IMR-90 (cell line): ENCODE measurements at regions not wholly inside any gene's neighbourhood (a gene's known extent, or its start where the extent isn't known, plus 50 kb on each side); places are given as distances from the start of the nearest gene placed in this dataset.

Experiments used
- ATAC-seq: fragments of 200-7000 bp; cut with Tn5 transposase; 2 replicates; pipeline ENCODE4 v1.9.1; 2020; ENCODE audit warnings: low read depth, mild to moderate bottlenecking, moderate library complexity
- BruUV-seq: library from RNA; stranded (reverse); fragments of 400-500 nt; replicated peaks from 2 replicates; lab custom pipeline; 2021; lab: Mats Ljungman, UMichigan
- CTCF ChIA-PET: fragments of 300-600 bp; formaldehyde crosslinking; extraction: SDS; loops from one replicate; lab custom pipeline; 2021; ENCODE audit warnings: antibody characterized with exemption; lab: Yijun Ruan, JAX
- POLR2A ChIA-PET: fragments of 300-600 bp; sonication (Branson Sonifier 250); formaldehyde crosslinking; loops from one replicate; lab custom pipeline; 2022; ENCODE audit warnings: antibody characterized with exemption; ENCODE audit not compliant: unreplicated experiment; lab: Charles Lee
- DNase-seq: peaks from one replicate; pipeline ENCODE4 v3.0.0; 2013
- H2AFZ ChIP-seq: replicated peaks from 2 replicates; pipeline ENCODE3; 2013; ENCODE audit warnings: low read length, mild to moderate bottlenecking; ENCODE audit not compliant: poor library complexity
- H2AK5ac ChIP-seq: 2 replicates; pipeline ENCODE4 v1.6.1; 2013; ENCODE audit warnings: low read depth, low read length, inconsistent platforms
- H2AK9ac ChIP-seq: replicated peaks from 2 replicates; pipeline ENCODE3; 2013; ENCODE audit warnings: mild to moderate bottlenecking, low read depth, low read length, moderate library complexity; ENCODE audit not compliant: poor library complexity
- H2BK120ac ChIP-seq: 2 replicates; pipeline ENCODE4 v1.6.1; 2013; ENCODE audit warnings: low read depth, low read length, inconsistent platforms
- H2BK15ac ChIP-seq: 3 replicates; pipeline ENCODE4 v1.6.1; 2013; ENCODE audit warnings: low read depth, low read length, inconsistent platforms
- H2BK20ac ChIP-seq: 2 replicates; pipeline ENCODE4 v1.6.1; 2013; ENCODE audit warnings: low read depth, mild to moderate bottlenecking, inconsistent platforms, low read length, moderate library complexity
- H2BK5ac ChIP-seq: 2 replicates; pipeline ENCODE4 v1.6.1; 2013; ENCODE audit warnings: mild to moderate bottlenecking, low read depth, low read length, inconsistent platforms; ENCODE audit not compliant: poor library complexity, severe bottlenecking
- H3K14ac ChIP-seq: replicated peaks from 2 replicates; pipeline ENCODE4 v1.6.1; 2013; ENCODE audit warnings: low read depth, low read length, inconsistent platforms
- H3K18ac ChIP-seq: 2 replicates; pipeline ENCODE4 v1.6.1; 2013; ENCODE audit warnings: low read depth, low read length, control low read depth
- H3K23ac ChIP-seq: 2 replicates; pipeline ENCODE4 v1.6.1; 2013; ENCODE audit warnings: low read depth, low read length, inconsistent platforms
- H3K27ac ChIP-seq: 2 replicates; pipeline ENCODE4 v1.5.1; 2013; ENCODE audit warnings: mild to moderate bottlenecking, control low read depth, low read length; ENCODE audit not compliant: insufficient read depth
- H3K27me3 ChIP-seq: 2 replicates; pipeline ENCODE4 v1.6.1; 2013; ENCODE audit warnings: low read length; ENCODE audit not compliant: control insufficient read depth, insufficient read depth
- H3K36me3 ChIP-seq: 2 replicates; pipeline ENCODE4 v1.6.1; 2013; ENCODE audit warnings: low read length, mixed read lengths; ENCODE audit not compliant: control insufficient read depth, insufficient read depth
- H3K4ac ChIP-seq: 2 replicates; pipeline ENCODE4 v1.6.1; 2013; ENCODE audit warnings: low read depth, low read length, inconsistent platforms
- H3K4me1 ChIP-seq: 2 replicates; pipeline ENCODE4 v1.6.1; 2013; ENCODE audit warnings: low read length, mixed read lengths; ENCODE audit not compliant: control insufficient read depth, insufficient read depth
- H3K4me2 ChIP-seq: 2 replicates; pipeline ENCODE4 v1.6.1; 2013; ENCODE audit warnings: low read depth, mild to moderate bottlenecking, control low read depth, low read length, moderate library complexity
- H3K4me3 ChIP-seq: 2 replicates; pipeline ENCODE4 v1.5.1; 2013; ENCODE audit warnings: low read depth, mild to moderate bottlenecking, control low read depth, low read length, moderate library complexity; ENCODE audit not compliant: insufficient read depth
- H3K56ac ChIP-seq: 2 replicates; pipeline ENCODE4 v1.6.1; 2013; ENCODE audit warnings: low read length, inconsistent platforms; ENCODE audit not compliant: insufficient read depth; ENCODE audit errors: extremely low read depth
- H3K79me1 ChIP-seq, 2 experiments: 2 replicates each; pipeline ENCODE4 v1.6.1; 2013; ENCODE audit warnings: low read length in 2 of 2, inconsistent platforms in 1 of 2, low read depth in 1 of 2
- H3K9ac ChIP-seq: 2 replicates; pipeline ENCODE4 v1.6.1; 2013; ENCODE audit warnings: low read depth, low read length, control low read depth
- H3K9me1 ChIP-seq: 2 replicates; pipeline ENCODE4 v1.6.1; 2013; ENCODE audit warnings: low read length, inconsistent platforms; ENCODE audit not compliant: insufficient read depth
- H3K9me3 ChIP-seq: 2 replicates; pipeline ENCODE4 v1.6.1; 2013; ENCODE audit warnings: low read length; ENCODE audit not compliant: control insufficient read depth, insufficient read depth
- H4K20me1 ChIP-seq: 2 replicates; pipeline ENCODE4 v1.6.1; 2013; ENCODE audit warnings: low read length, inconsistent platforms; ENCODE audit not compliant: insufficient read depth
- H4K5ac ChIP-seq: 2 replicates; pipeline ENCODE4 v1.6.1; 2013; ENCODE audit warnings: mild to moderate bottlenecking, low read depth, low read length, control low read depth
- H4K8ac ChIP-seq, 2 experiments: 2 replicates each; pipeline ENCODE4 v1.6.1; 2013; ENCODE audit warnings: low read depth in 2 of 2, low read length in 2 of 2, control low read depth in 1 of 2, inconsistent platforms in 1 of 2
- H4K91ac ChIP-seq: 2 replicates; pipeline ENCODE4 v1.6.1; 2013; ENCODE audit warnings: low read depth, low read length, inconsistent platforms; ENCODE audit not compliant: insufficient read depth
- BHLHE40 ChIP-seq: fragments of 150-350 bp; IDR thresholded peaks from 2 replicates; pipeline ENCODE4 v1.6.1; 2016; ENCODE audit warnings: mild to moderate bottlenecking, low read depth, low read length
- CHD1 ChIP-seq: IDR thresholded peaks from 2 replicates; pipeline ENCODE4 v1.6.1; 2012; ENCODE audit warnings: low read depth, low read length, improper control_type of control experiment
- CTCF ChIP-seq: conservative IDR thresholded peaks from 2 replicates; pipeline ENCODE4 v1.5.1; 2012; ENCODE audit warnings: mild to moderate bottlenecking, low read depth, low read length, improper control_type of control experiment
- FOS ChIP-seq: fragments of 150-350 bp; IDR thresholded peaks from 2 replicates; pipeline ENCODE4 v1.6.1; 2016; ENCODE audit warnings: low read depth, low read length
- MAZ ChIP-seq: IDR thresholded peaks from 2 replicates; pipeline ENCODE4 v1.6.1; 2012; ENCODE audit warnings: low read depth, mild to moderate bottlenecking, low read length, improper control_type of control experiment, moderate library complexity, borderline replicate concordance
- NFE2L2 ChIP-seq: fragments of 150-350 bp; IDR thresholded peaks from 2 replicates; pipeline ENCODE4 v1.6.1; 2016; ENCODE audit warnings: low read depth, mild to moderate bottlenecking, low read length
- POLR2A ChIP-seq: IDR thresholded peaks from 2 replicates; pipeline ENCODE4 v1.6.1; 2012; ENCODE audit warnings: mild to moderate bottlenecking, low read depth, low read length
- RFX5 ChIP-seq: IDR thresholded peaks from 2 replicates; pipeline ENCODE4 v1.8.0; 2012; ENCODE audit warnings: low read depth, mild to moderate bottlenecking, low read length, moderate library complexity
- SMC3 ChIP-seq: fragments of 150-350 bp; IDR thresholded peaks from 2 replicates; pipeline ENCODE4 v1.6.1; 2016; ENCODE audit warnings: low read depth, mild to moderate bottlenecking, antibody characterized with exemption, low read length, moderate library complexity
- USF2 ChIP-seq: fragments of 150-350 bp; IDR thresholded peaks from 2 replicates; pipeline ENCODE4 v1.6.1; 2017; ENCODE audit warnings: mild to moderate bottlenecking, antibody characterized with exemption, low read length, low read depth
- WGBS, 2 experiments: methylation state at CpG; one replicate each; pipeline versions ENCODE4 v1.1.5 to v1.1.7; 2013; ENCODE audit warnings: missing lambda C conversion rate in 2 of 2; ENCODE audit not compliant: insufficient read length in 1 of 2; ENCODE audit errors: extremely low coverage in 2 of 2; 5-methylcytosine and 5-hydroxymethylcytosine counted together
- dilution Hi-C: fragments of 300-500 bp; cut with HindIII; formaldehyde crosslinking; loops from one replicate; pipeline ENCODE4 v1.14.3; 2018; ENCODE audit warnings: low sequenced_read_pairs; ENCODE audit not compliant: unreplicated experiment
- in situ Hi-C: fragments of 300-500 bp; cut with MboI; formaldehyde crosslinking; loops from 3 replicates; pipeline ENCODE4 v1.14.3; 2019; ENCODE audit warnings: low sequenced_read_pairs, inconsistent platforms, mixed read lengths
- intact Hi-C: fragments of 100-400 bp; cut with micrococcal nuclease; formaldehyde crosslinking; loops from 2 replicates; pipeline ENCODE4 v1.10.0; 2022

DNA sequence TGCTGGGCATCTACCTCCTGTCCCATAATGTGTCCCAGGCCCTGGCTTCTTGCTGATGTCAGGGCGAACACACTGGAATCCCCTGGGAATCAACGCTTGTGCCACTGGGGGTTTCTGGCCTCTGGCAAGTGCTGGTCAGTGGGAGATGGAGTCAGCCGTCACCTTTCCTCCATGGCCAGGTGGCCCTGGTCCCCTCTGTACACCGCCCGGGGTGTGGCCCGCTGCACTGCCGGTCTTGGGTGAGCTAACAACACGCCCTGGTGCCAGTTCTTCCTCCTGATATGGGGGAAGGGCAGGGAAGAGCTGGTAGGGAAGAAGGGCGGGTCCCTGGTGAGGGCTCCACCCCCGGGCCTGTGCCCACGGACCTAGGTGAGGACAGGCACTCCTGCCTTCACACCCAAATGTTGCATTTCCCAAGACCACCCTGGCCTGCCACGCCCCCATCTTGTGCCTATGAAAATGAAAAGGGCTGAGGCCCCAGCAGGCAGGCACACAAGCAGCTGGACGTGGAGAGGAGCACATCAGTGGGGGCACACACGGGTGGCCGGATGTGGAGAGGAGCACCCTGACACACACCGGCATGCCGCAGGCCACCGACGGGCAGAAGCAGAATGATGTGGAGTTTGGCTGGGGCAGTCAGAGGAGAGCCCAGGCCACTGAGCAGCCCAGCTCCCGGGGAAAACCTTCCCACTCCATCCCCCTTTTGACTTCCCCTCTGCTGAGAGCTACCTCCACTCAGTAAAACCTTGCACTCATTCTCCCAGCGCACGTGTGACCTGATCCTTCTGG, 140.5 kb downstream of the ASB1 start:
- H3K9ac ChIP-seq, result no peak overlapping the region
- H4K5ac ChIP-seq, result no peak overlapping the region
- ATAC-seq (no peak), DNase-seq (no peak)
- no peak overlapping the region for H3K4ac ChIP-seq
- no peak overlapping the region for H2BK5ac ChIP-seq
- POLR2A ChIA-PET, result interaction anchor here (0.6 kb wide), 1 partner anchor 186 kb away, joined by 3 read pairs; no protein-coding TSS in a partner anchor
- no peak overlapping the region for H3K27ac ChIP-seq
- no peak overlapping the region for H2BK15ac ChIP-seq
- intact Hi-C loops, result no loop called here
- dilution Hi-C loops, result no loop called here
- no peak overlapping the region for H4K8ac ChIP-seq
- 94% methylated on average over 3 of the region's 22 CpGs; no CpG with 5 or more reads in 1 of the 2 experiments for WGBS, 2 experiments
- no peak overlapping the region for H3K56ac ChIP-seq
- no peak overlapping the region for H2AK5ac ChIP-seq
- in situ Hi-C loops, result no loop called here
- H4K20me1 ChIP-seq, result no peaks in the 10 kb centered on the region
- H3K4me1 ChIP-seq, result no peaks in the 10 kb centered on the region
- no peak overlapping the region for H4K91ac ChIP-seq
- no peak overlapping the region for H3K18ac ChIP-seq
- CTCF ChIA-PET, result interaction anchor here (0.6 kb wide), 1 partner anchor 13 kb away, joined by 5 read pairs; no protein-coding TSS in a partner anchor
- no peak overlapping the region for H2BK20ac ChIP-seq
- no peaks in the 10 kb centered on the region for H3K9me1 ChIP-seq
- TF ChIP-seq CTCF, result no peak
- TF ChIP-seq MAZ, result no peak
- TF ChIP-seq BHLHE40, result no peak
- TF ChIP-seq FOS, result no peak
- no peak for TF ChIP-seq USF2
- no peak for TF ChIP-seq RFX5
- TF ChIP-seq POLR2A, result no peak
- no peak for TF ChIP-seq SMC3
- no peak for TF ChIP-seq CHD1
- no peak for TF ChIP-seq NFE2L2
- no peak overlapping the region for H2BK120ac ChIP-seq
- H3K23ac ChIP-seq, result no peak overlapping the region
- no peak overlapping the region for H2AK9ac ChIP-seq
- no peak overlapping the region for H3K14ac ChIP-seq
- H3K9me3 ChIP-seq, result no peaks in the 10 kb centered on the region
- H3K36me3 ChIP-seq, result no peaks in the 10 kb centered on the region
- no peaks in the 10 kb centered on the region for H3K79me1 ChIP-seq
- H2AFZ ChIP-seq, result peak overlapping the region; percentile 9
- H3K4me3 ChIP-seq, result no peak overlapping the region
- BruUV-seq, result no TSS peak
- no peak overlapping the region for H3K4me2 ChIP-seq
- peaks cover 25% of the 10 kb centered on the region for H3K27me3 ChIP-seq
